ENCODE measurements at regions not wholly inside any gene's neighbourhood (a gene's known extent, or its start where the extent isn't known, plus 50 kb on each side); places are given as distances from the start of the nearest gene placed in this dataset.

DNA sequence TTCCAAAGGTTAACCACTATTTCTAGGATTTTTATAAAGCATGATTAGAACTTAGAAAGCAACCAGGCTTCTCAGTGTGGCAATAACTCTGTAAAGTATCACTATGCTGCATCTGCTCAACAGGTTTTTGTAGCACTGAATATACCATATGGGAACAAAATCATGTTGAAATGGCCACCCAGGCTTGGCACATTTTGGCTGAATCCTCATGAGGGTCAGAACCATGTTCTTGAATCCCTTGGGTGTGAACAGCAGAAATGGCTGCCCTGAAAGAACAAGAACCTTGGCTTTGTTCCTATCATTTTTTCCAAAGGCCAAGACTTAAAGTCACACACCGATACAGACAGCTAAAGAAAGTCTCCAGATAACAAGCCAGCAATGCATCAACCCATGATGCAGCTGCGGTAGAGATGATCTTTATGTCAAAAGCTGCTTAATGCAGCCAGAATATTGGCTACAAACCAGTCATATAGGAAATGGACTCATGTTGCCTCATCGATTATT, 283.0 kb upstream of the NOX3 start:
- no peaks in the 10 kb centered on the region for H3K36me3 Mint-ChIP-seq (ENCODE audit: low read depth)
- no peaks in the 10 kb centered on the region for H3K4me1 Mint-ChIP-seq
- DNase-seq: no peak
- H3K4me3 Mint-ChIP-seq: no peak overlapping the region
- H3K27ac Mint-ChIP-seq: no peak overlapping the region
- H3K27me3 Mint-ChIP-seq: no peaks in the 10 kb centered on the region
- no peaks in the 10 kb centered on the region for H3K9me3 Mint-ChIP-seq
- intact Hi-C loops (cut with micrococcal nuclease): no loop called here

DNA sequence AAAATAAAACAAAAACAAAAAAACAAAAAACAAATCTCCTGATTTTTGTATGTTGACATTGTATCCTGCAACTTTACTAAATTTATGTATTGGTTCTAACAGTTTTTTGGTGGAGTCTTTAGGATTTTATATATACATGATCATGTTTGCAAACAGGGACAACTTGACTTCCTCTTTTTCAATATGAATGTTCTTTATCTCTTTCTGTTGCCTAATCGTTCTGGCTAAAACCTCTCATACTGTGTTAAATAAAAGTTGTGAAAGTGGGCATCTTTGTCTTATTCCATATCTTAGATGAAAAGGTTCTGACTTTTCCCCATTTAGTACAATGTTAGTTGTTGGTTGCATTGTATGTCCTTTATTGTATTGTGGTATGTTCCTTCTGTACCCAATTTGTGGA, 261.7 kb upstream of the NOX3 start:
- H3K36me3 Mint-ChIP-seq (ENCODE audit: low read depth): no peaks in the 10 kb centered on the region
- no peak overlapping the region for H3K27ac Mint-ChIP-seq

GRCh38 chr6:155710704-155711103, 255.1 kb upstream of the NOX3 start:
- DNase-seq: no peak
- Mint-ChIP-seq H3K9me3 (no peaks in the 10 kb centered on the region), H3K36me3 (ENCODE audit: low read depth) (no peaks in the 10 kb centered on the region), H3K27ac (no peak overlapping the region), H3K4me1 (no peaks in the 10 kb centered on the region), H3K4me3 (no peak overlapping the region), H3K27me3 (no peaks in the 10 kb centered on the region)
- intact Hi-C loops (cut with micrococcal nuclease): no loop called here

More for the DNA sequence above, 261.7 kb upstream of the NOX3 start:
- no peak for DNase-seq
- Mint-ChIP-seq H3K9me3 (no peaks in the 10 kb centered on the region), H3K27me3 (no peaks in the 10 kb centered on the region), H3K4me3 (no peak overlapping the region), H3K4me1 (no peaks in the 10 kb centered on the region)
- intact Hi-C loops (cut with micrococcal nuclease): no loop called here

DNA sequence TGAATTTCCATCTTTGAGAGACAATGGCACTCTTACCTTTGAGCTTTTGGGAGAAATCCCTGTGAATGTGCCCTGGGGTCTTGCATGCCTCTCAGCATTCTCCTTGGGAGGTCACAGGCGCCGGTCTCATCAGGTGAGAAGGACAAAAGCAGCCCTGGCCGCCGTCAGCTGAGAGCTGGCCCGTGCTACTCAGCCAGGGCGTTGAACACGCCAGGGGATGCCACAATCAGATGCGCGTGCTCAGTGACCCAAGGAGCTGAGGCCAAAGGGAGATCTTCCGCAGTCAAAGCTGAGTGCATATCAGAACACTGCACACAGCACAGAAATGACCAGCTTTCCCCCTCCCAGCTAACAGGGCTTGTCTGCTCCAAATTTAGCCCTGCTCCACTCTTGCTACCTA, 253.6 kb upstream of the NOX3 start:
- Mint-ChIP-seq H3K4me1 (no peaks in the 10 kb centered on the region), H3K27ac (no peak overlapping the region), H3K4me3 (no peak overlapping the region), H3K36me3 (ENCODE audit: low read depth) (no peaks in the 10 kb centered on the region), H3K27me3 (no peaks in the 10 kb centered on the region), H3K9me3 (no peaks in the 10 kb centered on the region)
- intact Hi-C loops (cut with micrococcal nuclease): loop anchor here (5.0 kb wide), 1 partner anchor 382 kb away; no protein-coding TSS in a partner anchor
- DNase-seq: no peak

GRCh38 chr6:155708100-155708499, 252.5 kb upstream of the NOX3 start:
- Mint-ChIP-seq H3K4me1 (no peaks in the 10 kb centered on the region), H3K9me3 (no peaks in the 10 kb centered on the region), H3K4me3 (no peak overlapping the region), H3K27me3 (no peaks in the 10 kb centered on the region), H3K27ac (no peak overlapping the region), H3K36me3 (ENCODE audit: low read depth) (no peaks in the 10 kb centered on the region)
- intact Hi-C loops (cut with micrococcal nuclease): loop anchor here (5.0 kb wide), 1 partner anchor 381 kb away; no protein-coding TSS in a partner anchor
- no peak for DNase-seq

GRCh38 chr6:155706806-155707205, 251.2 kb upstream of the NOX3 start:
- no peak overlapping the region for H3K4me3 Mint-ChIP-seq
- no peaks in the 10 kb centered on the region for H3K36me3 Mint-ChIP-seq (ENCODE audit: low read depth)
- H3K27ac Mint-ChIP-seq: no peak overlapping the region
- H3K27me3 Mint-ChIP-seq: no peaks in the 10 kb centered on the region
- DNase-seq: no peak
- intact Hi-C loops (cut with micrococcal nuclease): loop anchor here (5.0 kb wide), 1 partner anchor 380 kb away; no protein-coding TSS in a partner anchor
- H3K4me1 Mint-ChIP-seq: no peaks in the 10 kb centered on the region
- H3K9me3 Mint-ChIP-seq: no peaks in the 10 kb centered on the region

DNA sequence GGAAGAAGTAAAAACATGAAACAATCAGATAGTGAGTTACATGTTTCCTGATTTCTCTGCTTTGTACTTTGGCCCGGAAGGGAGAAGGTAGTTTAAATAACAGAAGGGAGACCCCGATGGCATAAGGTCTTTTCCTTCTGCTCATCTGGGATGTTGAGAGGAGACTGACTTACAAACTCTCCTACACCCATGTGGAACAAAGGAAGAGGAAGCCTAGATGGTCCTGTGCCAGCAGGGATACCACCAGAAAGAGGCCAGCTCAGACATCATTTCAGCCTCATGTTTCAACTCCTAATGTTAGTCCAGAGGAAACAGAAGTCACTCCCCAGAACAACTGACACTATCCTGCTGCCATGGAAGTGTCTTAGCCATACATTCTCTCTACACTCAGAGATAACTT, 250.7 kb upstream of the NOX3 start:
- no peaks in the 10 kb centered on the region for H3K4me1 Mint-ChIP-seq
- no peak for DNase-seq
- no peaks in the 10 kb centered on the region for H3K9me3 Mint-ChIP-seq
- H3K36me3 Mint-ChIP-seq (ENCODE audit: low read depth): no peaks in the 10 kb centered on the region
- H3K4me3 Mint-ChIP-seq: no peak overlapping the region
- intact Hi-C loops (cut with micrococcal nuclease): loop anchor here (5.0 kb wide), 1 partner anchor 379 kb away; no protein-coding TSS in a partner anchor
- no peak overlapping the region for H3K27ac Mint-ChIP-seq
- H3K27me3 Mint-ChIP-seq: no peaks in the 10 kb centered on the region

GRCh38 chr6:155701342-155701741, 245.7 kb upstream of the NOX3 start:
- intact Hi-C loops (cut with micrococcal nuclease): no loop called here
- Mint-ChIP-seq H3K27me3 (no peaks in the 10 kb centered on the region), H3K4me1 (no peaks in the 10 kb centered on the region), H3K4me3 (no peak overlapping the region), H3K27ac (no peak overlapping the region), H3K36me3 (ENCODE audit: low read depth) (no peaks in the 10 kb centered on the region), H3K9me3 (no peaks in the 10 kb centered on the region)
- no peak for DNase-seq

- Mint-ChIP-seq H3K9me3 (no peaks in the 10 kb centered on the region), H3K4me1 (no peaks in the 10 kb centered on the region), H3K4me3 (no peak overlapping the region), H3K36me3 (ENCODE audit: low read depth) (no peaks in the 10 kb centered on the region), H3K27ac (no peak overlapping the region), H3K27me3 (no peaks in the 10 kb centered on the region)
- DNase-seq: no peak
- intact Hi-C loops (cut with micrococcal nuclease): no loop called here
These were observed 239.9 kb upstream of the NOX3 start for GRCh38 chr6:155695495-155695894.

- H3K4me3 Mint-ChIP-seq: no peak overlapping the region
- no peaks in the 10 kb centered on the region for H3K27me3 Mint-ChIP-seq
- DNase-seq: no peak
- H3K9me3 Mint-ChIP-seq: no peaks in the 10 kb centered on the region
- intact Hi-C loops (cut with micrococcal nuclease): no loop called here
- no peaks in the 10 kb centered on the region for H3K4me1 Mint-ChIP-seq
- no peaks in the 10 kb centered on the region for H3K36me3 Mint-ChIP-seq (ENCODE audit: low read depth)
- H3K27ac Mint-ChIP-seq: no peak overlapping the region
These were observed 238.8 kb upstream of the NOX3 start for GRCh38 chr6:155694419-155694790.

- no peaks in the 10 kb centered on the region for H3K36me3 Mint-ChIP-seq (ENCODE audit: low read depth)
- intact Hi-C loops (cut with micrococcal nuclease): no loop called here
- DNase-seq: no peak
- no peaks in the 10 kb centered on the region for H3K9me3 Mint-ChIP-seq
- no peak overlapping the region for H3K27ac Mint-ChIP-seq
- no peaks in the 10 kb centered on the region for H3K27me3 Mint-ChIP-seq
- no peaks in the 10 kb centered on the region for H3K4me1 Mint-ChIP-seq
- H3K4me3 Mint-ChIP-seq: no peak overlapping the region
These were observed 238.2 kb upstream of the NOX3 start for GRCh38 chr6:155693573-155694418.

- H3K9me3 Mint-ChIP-seq: no peaks in the 10 kb centered on the region
- H3K27me3 Mint-ChIP-seq: no peaks in the 10 kb centered on the region
- H3K27ac Mint-ChIP-seq: no peak overlapping the region
- intact Hi-C loops (cut with micrococcal nuclease): no loop called here
- H3K4me1 Mint-ChIP-seq: no peaks in the 10 kb centered on the region
- no peak overlapping the region for H3K4me3 Mint-ChIP-seq
- DNase-seq: no peak
- H3K36me3 Mint-ChIP-seq (ENCODE audit: low read depth): no peaks in the 10 kb centered on the region
These were observed 235.2 kb upstream of the NOX3 start for GRCh38 chr6:155690820-155691219.

- intact Hi-C loops (cut with micrococcal nuclease): no loop called here
- Mint-ChIP-seq H3K4me1 (no peaks in the 10 kb centered on the region), H3K9me3 (no peaks in the 10 kb centered on the region), H3K36me3 (ENCODE audit: low read depth) (no peaks in the 10 kb centered on the region), H3K27me3 (no peaks in the 10 kb centered on the region), H3K4me3 (no peak overlapping the region), H3K27ac (no peak overlapping the region)
- DNase-seq: no peak
These were observed 232.0 kb upstream of the NOX3 start for GRCh38 chr6:155687645-155688044.

- H3K4me3 Mint-ChIP-seq: no peak overlapping the region
These were observed 229.0 kb upstream of the NOX3 start for GRCh38 chr6:155684416-155685196.

More at GRCh38 chr6:155684416-155685196, 229.0 kb upstream of the NOX3 start:
- Mint-ChIP-seq H3K9me3 (no peaks in the 10 kb centered on the region), H3K36me3 (ENCODE audit: low read depth) (no peaks in the 10 kb centered on the region), H3K27ac (no peak overlapping the region), H3K27me3 (no peaks in the 10 kb centered on the region), H3K4me1 (no peaks in the 10 kb centered on the region)
- intact Hi-C loops (cut with micrococcal nuclease): no loop called here
- no peak for DNase-seq
